CD14-positive monocyte (primary cell): ENCODE measurements at regions not wholly inside any gene's neighbourhood (a gene's known extent, or its start where the extent isn't known, plus 50 kb on each side); places are given as distances from the start of the nearest gene placed in this dataset.

Experiments
- DNase-seq, 3 donors: peaks; one replicate each; pipeline ENCODE4 v3.0.0-alpha.2; 2011 to 2022
- H2AFZ ChIP-seq: 2 replicates; pipeline ENCODE4 v1.6.0; 2012; ENCODE audit warnings: mild to moderate bottlenecking, low read depth, low read length, inconsistent platforms; ENCODE audit not compliant: insufficient read depth, poor library complexity, severe bottlenecking
- H3K27ac ChIP-seq, 2 donors: 1 replicate in 1 of 2; 2 replicates in 1 of 2; pipeline ENCODE4 v1.5.1; 2012 to 2013; ENCODE audit warnings: low read length in 2 of 2, control low read depth in 1 of 2, inconsistent platforms in 1 of 2, low read depth in 1 of 2, mild to moderate bottlenecking in 1 of 2
- H3K27me3 ChIP-seq, 2 donors: one replicate each; pipeline versions ENCODE4 v1.6.0 to v1.6.1; 2011 to 2013; ENCODE audit warnings: low read length in 2 of 2; ENCODE audit not compliant: control insufficient read depth in 2 of 2, insufficient read depth in 2 of 2
- H3K36me3 ChIP-seq, 2 donors: replicated peaks in 1 of 2; 1 replicate in 1 of 2; 2 replicates in 1 of 2; pipeline versions ENCODE4 v1.5.1 to v1.6.1; 2012 to 2013; ENCODE audit warnings: low read length in 2 of 2, control low read depth in 1 of 2, inconsistent platforms in 1 of 2, mild to moderate bottlenecking in 1 of 2; ENCODE audit not compliant: insufficient read depth in 2 of 2, control insufficient read depth in 1 of 2
- H3K4me1 ChIP-seq, 2 donors: 1 replicate in 1 of 2; 2 replicates in 1 of 2; pipeline versions ENCODE4 v1.5.1 to v1.6.1; 2012 to 2013; ENCODE audit warnings: low read length in 2 of 2, control low read depth in 1 of 2, inconsistent platforms in 1 of 2, mild to moderate bottlenecking in 1 of 2, moderate library complexity in 1 of 2; ENCODE audit not compliant: insufficient read depth in 2 of 2, control insufficient read depth in 1 of 2
- H3K4me2 ChIP-seq: replicated peaks from 2 replicates; pipeline ENCODE3; 2012; ENCODE audit warnings: low read length, moderate library complexity, mild to moderate bottlenecking; ENCODE audit not compliant: poor library complexity, severe bottlenecking; ENCODE audit errors: extremely low read depth
- H3K4me3 ChIP-seq, 3 experiments: fragments of 200-600 bp in 1 of 3; sonication (generic) in 1 of 3; replicated peaks in 1 of 3; 1 replicate in 2 of 3; 2 replicates in 1 of 3; pipeline ENCODE4 v1.5.1; 2011 to 2013; ENCODE audit warnings: low read length in 3 of 3, mild to moderate bottlenecking in 3 of 3, control low read depth in 2 of 3, low read depth in 2 of 3, inconsistent platforms in 1 of 3, moderate library complexity in 1 of 3
- H3K79me2 ChIP-seq: 2 replicates; pipeline ENCODE4 v1.6.0; 2012; ENCODE audit warnings: mild to moderate bottlenecking, control low read depth, inconsistent platforms, low read length, moderate library complexity; ENCODE audit not compliant: insufficient read depth
- H3K9ac ChIP-seq: 2 replicates; pipeline ENCODE4 v1.6.0; 2017; ENCODE audit warnings: low read length, mild to moderate bottlenecking; ENCODE audit not compliant: insufficient read depth, poor library complexity, severe bottlenecking
- H3K9me3 ChIP-seq, 2 donors: replicated peaks in 1 of 2; 1 replicate in 1 of 2; 2 replicates in 1 of 2; pipeline versions ENCODE4 v1.5.1 to v1.6.1; 2012 to 2013; ENCODE audit warnings: low read length in 2 of 2, control low read depth in 1 of 2; ENCODE audit not compliant: control insufficient read depth in 1 of 2, insufficient read depth in 1 of 2
- H4K20me1 ChIP-seq: 2 replicates; pipeline ENCODE4 v1.6.0; 2012; ENCODE audit warnings: mild to moderate bottlenecking, low read length, control low read depth, moderate library complexity; ENCODE audit not compliant: insufficient read depth
- H3K27ac Mint-ChIP-seq, 7 donors: one replicate each; pipeline ENCODE4 v1.8.0; 2020; ENCODE audit warnings: mild to moderate bottlenecking in 7 of 7, mixed read lengths in 7 of 7, moderate library complexity in 6 of 7, inconsistent platforms in 2 of 7
- H3K27me3 Mint-ChIP-seq, 3 donors: one replicate each; pipeline ENCODE4 v1.8.0; 2021 to 2022; ENCODE audit warnings: low read depth in 3 of 3, mild to moderate bottlenecking in 3 of 3, mixed read lengths in 3 of 3, moderate library complexity in 3 of 3, inconsistent platforms in 1 of 3
- H3K36me3 Mint-ChIP-seq, 2 donors: one replicate each; pipeline ENCODE4 v1.8.0; 2020; ENCODE audit warnings: mixed read lengths in 2 of 2, inconsistent platforms in 1 of 2, mild to moderate bottlenecking in 1 of 2
- H3K4me1 Mint-ChIP-seq: one replicate; pipeline ENCODE4 v1.8.0; 2020; ENCODE audit warnings: mild to moderate bottlenecking, mixed read lengths
- H3K4me3 Mint-ChIP-seq, 2 donors: one replicate each; pipeline ENCODE4 v1.8.0; 2020; ENCODE audit warnings: mild to moderate bottlenecking in 2 of 2, mixed read lengths in 2 of 2, moderate library complexity in 1 of 2
- H3K9me3 Mint-ChIP-seq, 7 donors: one replicate each; pipeline ENCODE4 v1.8.0; 2020 to 2022; ENCODE audit warnings: mixed read lengths in 7 of 7, mild to moderate bottlenecking in 6 of 7, moderate library complexity in 6 of 7, inconsistent platforms in 2 of 7
- WGBS: methylation state at CpG from one replicate; pipeline ENCODE4 v1.1.5; 2013; ENCODE audit warnings: missing lambda C conversion rate; ENCODE audit not compliant: insufficient coverage; 5-methylcytosine and 5-hydroxymethylcytosine counted together
- intact Hi-C, 2 donors: fragments of 100-400 bp; cut with micrococcal nuclease; formaldehyde crosslinking; loops; one replicate each; pipeline versions ENCODE4 v1.15.0 to v1.15.1; 2023
- TF ChIP-seq, protein P1 (sequence below): fragments of 200-600 bp; IDR thresholded peaks from one replicate; pipeline ENCODE4 v1.8.0; 2022; ENCODE audit warnings: antibody characterized with exemption, mild to moderate bottlenecking

DNA sequence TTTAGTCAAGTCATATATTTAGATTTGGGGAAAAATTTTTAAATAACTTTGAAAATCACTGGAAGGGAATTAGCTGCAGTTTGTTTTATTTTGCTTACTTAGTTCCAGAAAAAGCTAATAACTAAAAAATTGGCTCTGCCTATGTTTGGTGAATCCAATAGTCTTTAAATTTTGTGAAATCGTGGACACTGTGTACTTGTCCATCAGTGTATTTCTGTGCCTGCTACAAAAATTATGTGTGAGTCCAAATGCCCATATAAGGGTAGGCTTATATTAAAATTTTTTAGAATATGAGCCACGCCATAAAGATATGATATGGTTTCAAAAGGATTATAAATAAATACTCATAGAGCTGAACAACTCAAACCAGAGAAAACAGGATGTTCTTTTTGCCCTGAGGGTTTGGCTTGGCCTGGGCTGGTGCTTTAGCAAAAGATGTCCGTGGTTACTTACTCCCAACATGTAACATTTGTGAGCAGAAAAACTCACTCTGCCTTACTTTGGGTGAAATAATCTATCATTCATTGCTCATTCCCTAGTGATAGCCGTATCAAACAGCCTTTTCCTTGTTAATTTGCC lies 133.2 kb upstream of the PRLR start:
- Histone ChIP-seq H4K20me1 (no peaks in the 10 kb centered on the region), H3K4me1 (no peaks in the 10 kb centered on the region), H3K79me2 (no peaks in the 10 kb centered on the region), H3K36me3 (no peaks in the 10 kb centered on the region), H3K4me3 (no peak overlapping the region), H3K9me3 (no peaks in the 10 kb centered on the region), H3K27ac (no peak overlapping the region), H3K9ac (no peak overlapping the region), H3K27me3 (no peaks in the 10 kb centered on the region), H2AFZ (no peak overlapping the region), H3K4me2 (no peak overlapping the region)
- TF ChIP-seq, protein P1, sequence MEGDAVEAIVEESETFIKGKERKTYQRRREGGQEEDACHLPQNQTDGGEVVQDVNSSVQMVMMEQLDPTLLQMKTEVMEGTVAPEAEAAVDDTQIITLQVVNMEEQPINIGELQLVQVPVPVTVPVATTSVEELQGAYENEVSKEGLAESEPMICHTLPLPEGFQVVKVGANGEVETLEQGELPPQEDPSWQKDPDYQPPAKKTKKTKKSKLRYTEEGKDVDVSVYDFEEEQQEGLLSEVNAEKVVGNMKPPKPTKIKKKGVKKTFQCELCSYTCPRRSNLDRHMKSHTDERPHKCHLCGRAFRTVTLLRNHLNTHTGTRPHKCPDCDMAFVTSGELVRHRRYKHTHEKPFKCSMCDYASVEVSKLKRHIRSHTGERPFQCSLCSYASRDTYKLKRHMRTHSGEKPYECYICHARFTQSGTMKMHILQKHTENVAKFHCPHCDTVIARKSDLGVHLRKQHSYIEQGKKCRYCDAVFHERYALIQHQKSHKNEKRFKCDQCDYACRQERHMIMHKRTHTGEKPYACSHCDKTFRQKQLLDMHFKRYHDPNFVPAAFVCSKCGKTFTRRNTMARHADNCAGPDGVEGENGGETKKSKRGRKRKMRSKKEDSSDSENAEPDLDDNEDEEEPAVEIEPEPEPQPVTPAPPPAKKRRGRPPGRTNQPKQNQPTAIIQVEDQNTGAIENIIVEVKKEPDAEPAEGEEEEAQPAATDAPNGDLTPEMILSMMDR, result no peak
- peaks cover 0 to 4% (median 2%) of the 10 kb centered on the region in 3 donors for H3K27me3 Mint-ChIP-seq
- WGBS, result 80% methylated on average over 2 of the region's 4 CpGs
- H3K4me3 Mint-ChIP-seq, result no peak overlapping the region
- H3K9me3 Mint-ChIP-seq, result peaks cover 0 to 8% (median 3%) of the 10 kb centered on the region in 7 donors
- no peaks in the 10 kb centered on the region for H3K36me3 Mint-ChIP-seq
- H3K4me1 Mint-ChIP-seq, result peaks cover 2% of the 10 kb centered on the region
- no peak overlapping the region for H3K27ac Mint-ChIP-seq
- DNase-seq, result no peak
- intact Hi-C loops, result no loop called here

DNA sequence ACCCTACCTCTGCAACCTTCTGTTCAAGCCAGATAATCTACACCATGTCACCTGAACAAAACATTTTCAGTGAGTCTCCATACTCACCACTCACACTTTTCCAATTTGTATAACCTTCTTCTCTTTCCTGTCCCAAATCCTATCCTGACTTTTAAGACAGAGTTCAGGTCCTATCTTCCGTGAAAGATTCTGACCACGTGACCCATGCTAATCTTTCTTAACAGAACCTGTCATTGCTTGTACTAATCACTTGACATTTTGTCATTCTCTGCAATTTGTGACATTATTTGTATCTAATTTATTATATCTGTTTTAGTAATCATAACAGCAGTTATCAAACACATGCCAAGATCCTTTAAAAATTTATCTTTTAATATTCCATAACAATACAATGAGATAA lies 132.5 kb upstream of the PRLR start:
- Mint-ChIP-seq H3K27ac (no peak overlapping the region), H3K4me1 (peaks cover 2% of the 10 kb centered on the region), H3K4me3 (no peak overlapping the region), H3K36me3 (no peaks in the 10 kb centered on the region), H3K9me3 (peaks cover 0 to 8% (median 3%) of the 10 kb centered on the region in 7 donors), H3K27me3 (peaks cover 0 to 4% (median 2%) of the 10 kb centered on the region in 3 donors)
- H3K4me2 ChIP-seq, result no peak overlapping the region
- no peak overlapping the region for H2AFZ ChIP-seq
- H3K4me1 ChIP-seq, result no peaks in the 10 kb centered on the region
- TF ChIP-seq, protein P1, result no peak
- H3K9ac ChIP-seq, result no peak overlapping the region
- H3K27ac ChIP-seq, result no peak overlapping the region
- H3K27me3 ChIP-seq, result no peaks in the 10 kb centered on the region
- no peak for DNase-seq
- H3K79me2 ChIP-seq, result no peaks in the 10 kb centered on the region
- H3K9me3 ChIP-seq, result no peaks in the 10 kb centered on the region
- no peaks in the 10 kb centered on the region for H3K36me3 ChIP-seq
- H4K20me1 ChIP-seq, result no peaks in the 10 kb centered on the region
- H3K4me3 ChIP-seq, result no peak overlapping the region
- intact Hi-C loops, result no loop called here
- WGBS, result no CpG with 5 or more reads among the region's 2 CpGs
